Heart right ventricle (tissue), 16 donors: ENCODE measurements at regions not wholly inside any gene's neighbourhood (a gene's known extent, or its start where the extent isn't known, plus 50 kb on each side); places are given as distances from the start of the nearest gene placed in this dataset.
A peak's percentile ranks its signal among the peaks of the same experiment; 100 is the strongest.

ENCODE experiments used
- ATAC-seq, 8 donors: fragments of 200-7000 bp; cut with Tn5 transposase; one replicate each; pipeline ENCODE4 v1.9.1; 2020; ENCODE audit warnings: mild to moderate bottlenecking in 8 of 8, moderate library complexity in 8 of 8, moderate number of reproducible peaks in 1 of 8
- DNase-seq, 2 donors: peaks; one replicate each; pipeline ENCODE4 v3.0.0-alpha.2; 2020
- H3K27ac ChIP-seq, 10 donors: fragments of 200-600 bp; sonication (generic) in 2 of 10; one replicate each; pipeline versions ENCODE4 v1.5.0 to v1.8.0; 2020 to 2022; ENCODE audit warnings: mild to moderate bottlenecking in 3 of 10
- H3K27me3 ChIP-seq, 7 donors: fragments of 200-600 bp; one replicate each; pipeline ENCODE4 v1.8.0; 2021 to 2022; ENCODE audit warnings: mild to moderate bottlenecking in 2 of 7
- H3K36me3 ChIP-seq, 9 donors: fragments of 200-600 bp; sonication (generic) in 1 of 9; one replicate each; pipeline versions ENCODE4 v1.5.0 to v1.8.0; 2020 to 2022; ENCODE audit warnings: mild to moderate bottlenecking in 2 of 9
- H3K4me1 ChIP-seq, 9 donors: fragments of 200-600 bp; sonication (generic) in 1 of 9; one replicate each; pipeline versions ENCODE4 v1.5.0 to v1.8.0; 2020 to 2022; ENCODE audit warnings: mild to moderate bottlenecking in 4 of 9
- H3K4me3 ChIP-seq, 10 donors: fragments of 200-600 bp; sonication (generic) in 2 of 10; one replicate each; pipeline versions ENCODE4 v1.5.0 to v1.8.0; 2020 to 2022; ENCODE audit warnings: mild to moderate bottlenecking in 7 of 10, moderate library complexity in 2 of 10
- H3K9me3 ChIP-seq, 11 donors: fragments of 200-600 bp in 10 of 11; sonication (generic) in 2 of 11; one replicate each; pipeline versions ENCODE4 v1.5.0 to v1.8.0; 2013 to 2022; ENCODE audit warnings: mild to moderate bottlenecking in 2 of 11, control low read depth in 1 of 11, moderate library complexity in 1 of 11
- CTCF ChIP-seq, 9 donors: fragments of 200-600 bp; sonication (generic) in 2 of 9; IDR thresholded peaks; one replicate each; pipeline versions ENCODE4 v1.5.0 to v1.8.0; 2021 to 2022; ENCODE audit warnings: antibody characterized with exemption in 9 of 9, mild to moderate bottlenecking in 5 of 9, moderate library complexity in 1 of 9
- WGBS, 2 donors: extraction: QIAGEN DNeasy Blood & Tissue Kit; methylation state at CpG; one replicate each; pipeline ENCODE4 v1.1.7; 2013; ENCODE audit warnings: inconsistent platforms in 1 of 2; 5-methylcytosine and 5-hydroxymethylcytosine counted together
- intact Hi-C, 10 donors: fragments of 100-400 bp; cut with DNase I; formaldehyde crosslinking; loops; one replicate each; pipeline versions ENCODE4 v1.11.1 to v1.14.2; 2022
- donor health status: Arrhythmogenic right ventricular cardiomyopathy.
- donor health status: ischemic (EF 13 %, LVEDD 7.1; RV severe dilation, severe dysfunction).
- donor health status: healthy with polysubstance abuse.
- donor health status: DM: no; HTN: yes; CAD: no.
- donor health status: DM: no; HTN: no; CAD: no.
- donor health status: ischemic (EF 25% LVEDD 6.9; RV normal size, moderate dysfunction).
- donor health status: ischemic (EF 25% LVEDD 5.7; RV mildly dilated, moderate dysfunction).
- donor health status: healthy.
- donor health status: DM: yes; HTN: yes; CAD: no.
- donor health status: Ischemic cardiomyopathy.
- donor health status: ischemic (EF 35%, LVEDD 5.7; RV mildly dilated, moderate dysfunction).
- donor health status: nonischemic (EF 11% LVEDD 7.7; RV severe dilation, severe dysfunction).
- donor health status: DM: yes; HTN: yes; CAD: no.
- donor health status: PGD.
- donor health status: ischemic (EF 29% LVEDD 5.4; RV normal size, mild dysfunction).
- donor health status: nonischemic (EF 23%, LVEDD 6.1; RV moderate dilation, normal function).

- no peak overlapping the region for H3K27ac ChIP-seq
- H3K36me3 ChIP-seq, result no peaks in the 10 kb centered on the region
- peaks cover 0 to 18% (median 0%) of the 10 kb centered on the region in 9 donors for H3K4me1 ChIP-seq
- no peaks in the 10 kb centered on the region for H3K27me3 ChIP-seq
- TF ChIP-seq CTCF (IDR thresholded peaks at IDR 0.05), result no peak
- intact Hi-C loops, result no loop called here
- DNase-seq (no peak), ATAC-seq (no peak)
- peaks cover 0 to 11% (median 2%) of the 10 kb centered on the region in 11 donors for H3K9me3 ChIP-seq
- 83 to 92% methylated on average over 3 of the region's 3 CpGs for WGBS, 2 donors
- H3K4me3 ChIP-seq, result no peak overlapping the region
Observed at GRCh38 chr3:16721494-16721893, 116.3 kb upstream of the DAZL start.

GRCh38 chr3:16723978-16724377 is 118.8 kb upstream of the DAZL start:
- intact Hi-C loops, result no loop called here
- WGBS, 2 donors, result 41% methylated on average over 1 of the region's 1 CpG
- no peak overlapping the region for H3K4me3 ChIP-seq
- TF ChIP-seq CTCF (IDR thresholded peaks at IDR 0.05), result peak in 3 of 9 donors; percentile 12 to 27 (median 16)
- DNase-seq (no peak), ATAC-seq (peak in 2 of 8 donors; percentile 17 to 49)
- peak overlapping the region in 5 of 10 donors; percentile 6 to 58 (median 52) for H3K27ac ChIP-seq
- H3K9me3 ChIP-seq, result peaks cover 0 to 16% (median 2%) of the 10 kb centered on the region in 11 donors
- H3K36me3 ChIP-seq, result no peaks in the 10 kb centered on the region
- no peaks in the 10 kb centered on the region for H3K27me3 ChIP-seq
- peaks cover 0 to 18% (median 0%) of the 10 kb centered on the region in 9 donors for H3K4me1 ChIP-seq

GRCh38 chr3:16724487-16724886 is 119.3 kb upstream of the DAZL start:
- peak overlapping the region in 7 of 10 donors; percentile 9 to 58 (median 51) for H3K27ac ChIP-seq
- no peak overlapping the region for H3K4me3 ChIP-seq
- intact Hi-C loops, result no loop called here

GRCh38 chr3:16725972-16726371 is 120.7 kb upstream of the DAZL start:
- intact Hi-C loops, result no loop called here

More at GRCh38 chr3:16724487-16724886, 119.3 kb upstream of the DAZL start:
- DNase-seq (no peak), ATAC-seq (peak in 5 of 8 donors; percentile 12 to 89 (median 78))
- peaks cover 0 to 18% (median 0%) of the 10 kb centered on the region in 9 donors for H3K4me1 ChIP-seq
- WGBS, 2 donors, result 19 to 36% methylated on average over 3 of the region's 3 CpGs
- TF ChIP-seq CTCF (IDR thresholded peaks at IDR 0.05), result no peak
- peaks cover 0 to 16% (median 2%) of the 10 kb centered on the region in 11 donors for H3K9me3 ChIP-seq
- H3K27me3 ChIP-seq, result no peaks in the 10 kb centered on the region
- H3K36me3 ChIP-seq, result no peaks in the 10 kb centered on the region

More at GRCh38 chr3:16725972-16726371, 120.7 kb upstream of the DAZL start:
- ATAC-seq (no peak), DNase-seq (no peak)
- peaks cover 0 to 16% (median 2%) of the 10 kb centered on the region in 11 donors for H3K9me3 ChIP-seq
- H3K4me3 ChIP-seq, result no peak overlapping the region
- peaks cover 0 to 15% (median 0%) of the 10 kb centered on the region in 9 donors for H3K4me1 ChIP-seq
- H3K36me3 ChIP-seq, result no peaks in the 10 kb centered on the region
- no peaks in the 10 kb centered on the region for H3K27me3 ChIP-seq
- WGBS, 2 donors, result 0 to 71% methylated on average over 1 of the region's 1 CpG
- no peak overlapping the region for H3K27ac ChIP-seq
- TF ChIP-seq CTCF (IDR thresholded peaks at IDR 0.05), result no peak
